ENCODE measurements at regions not wholly inside any gene's neighbourhood (a gene's known extent, or its start where the extent isn't known, plus 50 kb on each side); places are given as distances from the start of the nearest gene placed in this dataset.

GRCh38 chr3:132236701-132237651 is 80.2 kb upstream of the ACP3 start:
- no peak for DNase-seq (ENCODE audit: low spot score)

GRCh38 chr3:132237652-132238032 is 79.6 kb upstream of the ACP3 start:
- DNase-seq (ENCODE audit: low spot score): no peak

- DNase-seq (ENCODE audit: low spot score): no peak
Observed at GRCh38 chr3:132239587-132239986, 77.6 kb upstream of the ACP3 start.

- DNase-seq (ENCODE audit: low spot score): no peak
Observed at GRCh38 chr3:132241776-132242514, 75.3 kb upstream of the ACP3 start.

GRCh38 chr3:132242790-132243189 is 74.4 kb upstream of the ACP3 start:
- no peak for DNase-seq (ENCODE audit: low spot score)

GRCh38 chr3:132245552-132246142 is 71.6 kb upstream of the ACP3 start:
- no peak for DNase-seq (ENCODE audit: low spot score)

- no peak for DNase-seq (ENCODE audit: low spot score)
Observed at GRCh38 chr3:132246212-132246611, 71.0 kb upstream of the ACP3 start.

- no peak for DNase-seq (ENCODE audit: low spot score)
Observed at GRCh38 chr3:132247211-132247610, 70.0 kb upstream of the ACP3 start.

GRCh38 chr3:132248490-132248889 is 68.7 kb upstream of the ACP3 start:
- DNase-seq (ENCODE audit: low spot score): no peak

- DNase-seq (ENCODE audit: low spot score): peak; percentile 46
Observed at GRCh38 chr3:132253262-132253878, 63.8 kb upstream of the ACP3 start.

- DNase-seq (ENCODE audit: low spot score): no peak
Observed at GRCh38 chr3:132254076-132254755, 63.0 kb upstream of the ACP3 start.

GRCh38 chr3:132255041-132255745 is 62.0 kb upstream of the ACP3 start:
- DNase-seq (ENCODE audit: low spot score): no peak

GRCh38 chr3:132256989-132257388 is 60.2 kb upstream of the ACP3 start:
- DNase-seq (ENCODE audit: low spot score): no peak

- no peak for DNase-seq (ENCODE audit: low spot score)
Observed at GRCh38 chr3:132261506-132261905, 55.7 kb upstream of the ACP3 start.

GRCh38 chr3:132262305-132262704 is 54.9 kb upstream of the ACP3 start:
- DNase-seq (ENCODE audit: low spot score): no peak

GRCh38 chr3:132262956-132263355 is 54.3 kb upstream of the ACP3 start:
- no peak for DNase-seq (ENCODE audit: low spot score)

- no peak for DNase-seq (ENCODE audit: low spot score)
Observed at GRCh38 chr3:132265028-132265427, 52.2 kb upstream of the ACP3 start.

GRCh38 chr3:132265488-132265887 is 51.7 kb upstream of the ACP3 start:
- no peak for DNase-seq (ENCODE audit: low spot score)

GRCh38 chr3:132267391-132267993 is 49.7 kb upstream of the ACP3 start:
- DNase-seq (ENCODE audit: low spot score): no peak

Data from ureter (tissue), 1 donor.